GM23338 (cell line): ENCODE measurements at regions not wholly inside any gene's neighbourhood (a gene's known extent, or its start where the extent isn't known, plus 50 kb on each side); places are given as distances from the start of the nearest gene placed in this dataset.
A peak's percentile ranks its signal among the peaks of the same experiment; 100 is the strongest.

Source experiments
- ATAC-seq: fragments of 200-7000 bp; cut with Tn5 transposase; 3 replicates; pipeline ENCODE4 v1.9.1; 2020
- DNase-seq: peaks from one replicate; pipeline ENCODE4 v3.0.0-alpha.2; 2015; ENCODE audit warnings: low spot score
- H2AFZ ChIP-seq: fragments of 200-600 bp; sonication (generic); 2 replicates; pipeline ENCODE4 v1.8.0; 2016; ENCODE audit warnings: antibody characterized with exemption, mild to moderate bottlenecking, moderate library complexity
- H3F3A ChIP-seq: fragments of 200-600 bp; sonication (generic); replicated peaks from 2 replicates; pipeline ENCODE4 v1.8.0; 2017; ENCODE audit warnings: antibody characterized with exemption, mixed run types, low read depth
- H3K27ac ChIP-seq: fragments of 200-600 bp; sonication (generic); 2 replicates; pipeline ENCODE4 v1.6.1; 2016; ENCODE audit warnings: low read depth
- H3K27me3 ChIP-seq: fragments of 200-600 bp; sonication (generic); 2 replicates; pipeline ENCODE4 v1.8.0; 2016; ENCODE audit warnings: mild to moderate bottlenecking, mixed run types, moderate library complexity; ENCODE audit not compliant: insufficient read depth
- H3K36me3 ChIP-seq: fragments of 200-600 bp; sonication (generic); 2 replicates; pipeline ENCODE4 v1.8.0; 2016; ENCODE audit warnings: mild to moderate bottlenecking; ENCODE audit not compliant: insufficient read depth
- H3K4me1 ChIP-seq: fragments of 200-600 bp; sonication (generic); 2 replicates; pipeline ENCODE4 v1.8.0; 2016; ENCODE audit warnings: mild to moderate bottlenecking, moderate library complexity; ENCODE audit not compliant: insufficient read depth
- H3K4me2 ChIP-seq: fragments of 200-600 bp; sonication (generic); 2 replicates; pipeline ENCODE4 v1.7.1; 2017; ENCODE audit warnings: mixed run types
- H3K4me3 ChIP-seq: fragments of 200-600 bp; sonication (generic); 2 replicates; pipeline ENCODE4 v1.6.1; 2016; ENCODE audit warnings: mixed run types
- H3K79me2 ChIP-seq: fragments of 200-600 bp; sonication (generic); replicated peaks from 2 replicates; pipeline ENCODE4 v1.8.0; 2017; ENCODE audit warnings: mild to moderate bottlenecking; ENCODE audit not compliant: insufficient read depth
- H3K9me2 ChIP-seq: fragments of 200-600 bp; sonication (generic); 2 replicates; pipeline ENCODE4 v1.8.0; 2017; ENCODE audit not compliant: insufficient read depth
- H4K20me1 ChIP-seq: fragments of 200-600 bp; sonication (generic); replicated peaks from 2 replicates; pipeline ENCODE4 v1.8.0; 2017; ENCODE audit warnings: mild to moderate bottlenecking; ENCODE audit not compliant: insufficient read depth
- H3K27ac Mint-ChIP-seq: 2 replicates; pipeline ENCODE4 v1.8.0; 2020; ENCODE audit warnings: inconsistent platforms, mild to moderate bottlenecking, moderate library complexity, mixed read lengths
- H3K27me3 Mint-ChIP-seq: 3 replicates; pipeline ENCODE4 v1.8.0; 2022; ENCODE audit warnings: low read depth, mild to moderate bottlenecking, moderate library complexity, mixed read lengths, inconsistent platforms; ENCODE audit not compliant: insufficient read depth, poor library complexity
- H3K36me3 Mint-ChIP-seq: 3 replicates; pipeline ENCODE4 v1.8.0; 2021; ENCODE audit warnings: low read depth, mild to moderate bottlenecking, inconsistent platforms, moderate library complexity, mixed read lengths
- H3K4me1 Mint-ChIP-seq: 3 replicates; pipeline ENCODE4 v1.8.0; 2020; ENCODE audit warnings: mild to moderate bottlenecking, inconsistent platforms, mixed read lengths
- H3K4me3 Mint-ChIP-seq: 3 replicates; pipeline ENCODE4 v1.8.0; 2021; ENCODE audit warnings: moderate library complexity, mild to moderate bottlenecking, inconsistent platforms, mixed read lengths
- H3K9me3 Mint-ChIP-seq: 3 replicates; pipeline ENCODE4 v1.8.0; 2020; ENCODE audit warnings: moderate library complexity, mild to moderate bottlenecking, inconsistent platforms, mixed read lengths
- CREB1 ChIP-seq: fragments of 250-450 bp; sonication (Bioruptor Pico); IDR thresholded peaks from 2 replicates; pipeline ENCODE4 v1.5.0; 2020; ENCODE audit warnings: low read depth, mild to moderate bottlenecking, moderate library complexity
- CTCF ChIP-seq, 2 experiments: fragments of 200-600 bp in 1 of 2; sonication (generic) in 1 of 2; conservative IDR thresholded peaks; 2 replicates each; pipeline versions ENCODE4 v1.5.1 to v1.6.1; 2016 to 2017; ENCODE audit warnings: antibody characterized with exemption in 2 of 2, low read depth in 2 of 2, mild to moderate bottlenecking in 2 of 2, moderate library complexity in 1 of 2
- ETS1 ChIP-seq: IDR thresholded peaks from 2 replicates; pipeline ENCODE4 v1.6.1; 2016; ENCODE audit warnings: antibody characterized with exemption
- EZH2 ChIP-seq: fragments of 200-600 bp; sonication (generic); IDR thresholded peaks from one replicate; pipeline ENCODE4 v1.8.0; 2017; ENCODE audit warnings: antibody characterized with exemption, mild to moderate bottlenecking, low read depth; ENCODE audit not compliant: unreplicated experiment
- EZH2phosphoT487 ChIP-seq: fragments of 200-600 bp; sonication (generic); IDR thresholded peaks from one replicate; pipeline ENCODE4 v1.8.1; 2018; ENCODE audit warnings: antibody characterized with exemption; ENCODE audit not compliant: unreplicated experiment
- JUNB ChIP-seq: IDR thresholded peaks from one replicate; pipeline ENCODE4 v1.6.1; 2016; ENCODE audit warnings: antibody characterized with exemption; ENCODE audit not compliant: unreplicated experiment
- NANOG ChIP-seq: IDR thresholded peaks from 2 replicates; pipeline ENCODE4 v1.6.1; 2016; ENCODE audit warnings: antibody characterized with exemption, borderline replicate concordance
- POLR2AphosphoS5 ChIP-seq: IDR thresholded peaks from 2 replicates; pipeline ENCODE4 v1.6.1; 2016; ENCODE audit warnings: antibody characterized with exemption, low read depth
- REST ChIP-seq: IDR thresholded peaks from one replicate; pipeline ENCODE4 v1.6.1; 2018; ENCODE audit warnings: antibody characterized with exemption; ENCODE audit not compliant: unreplicated experiment
- STAT1 ChIP-seq: IDR thresholded peaks from one replicate; pipeline ENCODE4 v1.6.1; 2016; ENCODE audit warnings: antibody characterized with exemption; ENCODE audit not compliant: unreplicated experiment
- ZNF114 ChIP-seq: fragments of 250-450 bp; sonication (Bioruptor Pico); IDR thresholded peaks from 2 replicates; pipeline ENCODE4 v1.5.0; 2020; ENCODE audit warnings: mild to moderate bottlenecking, moderate library complexity
- ZNF331 ChIP-seq: fragments of 250-450 bp; sonication (Bioruptor Pico); IDR thresholded peaks from 2 replicates; pipeline ENCODE4 v1.5.0; 2020; ENCODE audit warnings: low read depth, mild to moderate bottlenecking, moderate library complexity
- ZNF462 ChIP-seq: fragments of 250-450 bp; sonication (Bioruptor Pico); IDR thresholded peaks from 2 replicates; pipeline ENCODE4 v1.5.0; 2020; ENCODE audit warnings: mild to moderate bottlenecking, moderate library complexity

GRCh38 chrX:37904833-37905232, 57.5 kb upstream of the DYNLT3 start:
- H3K4me2 ChIP-seq, result no peak overlapping the region
- TF ChIP-seq ETS1, result no peak
- no peak for TF ChIP-seq ZNF331 (CRISPR knock-in tag)
- no peak for TF ChIP-seq EZH2
- TF ChIP-seq ZNF114, result no peak
- no peak for TF ChIP-seq NANOG
- no peak for TF ChIP-seq STAT1
- no peak for TF ChIP-seq REST
- no peak for TF ChIP-seq CTCF (conservative IDR thresholded peaks at IDR 0.05; ENCODE audit: low read depth in 2 of 2)
- TF ChIP-seq POLR2AphosphoS5, result no peak
- no peak for TF ChIP-seq ZNF462 (CRISPR knock-in tag)
- TF ChIP-seq EZH2phosphoT487, result no peak
- TF ChIP-seq CREB1, result no peak
- TF ChIP-seq JUNB, result no peak
- Mint-ChIP-seq H3K9me3 (no peaks in the 10 kb centered on the region), H3K4me3 (peak overlapping the region; percentile 78; the same call in 1 of the 3 replicates), H3K27ac (no peak overlapping the region), H3K4me1 (no peaks in the 10 kb centered on the region; the same call in 2 of the 3 replicates), H3K27me3 (no peaks in the 10 kb centered on the region), H3K36me3 (no peaks in the 10 kb centered on the region)
- H3K9me2 ChIP-seq, result no peaks in the 10 kb centered on the region
- no peak overlapping the region for H3K4me3 ChIP-seq
- DNase-seq, result no peak
- H3K4me1 ChIP-seq, result no peaks in the 10 kb centered on the region
- no peaks in the 10 kb centered on the region for H3K36me3 ChIP-seq
- H3F3A ChIP-seq, result no peaks in the 10 kb centered on the region
- no peak overlapping the region for H3K27ac ChIP-seq
- no peaks in the 10 kb centered on the region for H4K20me1 ChIP-seq
- peaks cover 12% of the 10 kb centered on the region for H3K27me3 ChIP-seq
- H3K79me2 ChIP-seq, result no peaks in the 10 kb centered on the region
- H2AFZ ChIP-seq, result no peak overlapping the region
- ATAC-seq, result no peak
